ENCODE measurements at regions not wholly inside any gene's neighbourhood (a gene's known extent, or its start where the extent isn't known, plus 50 kb on each side); places are given as distances from the start of the nearest gene placed in this dataset.
A peak's percentile ranks its signal among the peaks of the same experiment; 100 is the strongest.

- no peak for DNase-seq
These were observed 292.9 kb upstream of the GRIP1 start for GRCh38 chr12:66971816-66972215.

GRCh38 chr12:66976526-66976925 is 292.6 kb upstream of the CAND1 start:
- no peak for DNase-seq

- DNase-seq = no peak
These were observed 290.4 kb upstream of the CAND1 start for GRCh38 chr12:66978802-66979201.

- DNase-seq = no peak
These were observed 289.9 kb upstream of the CAND1 start for GRCh38 chr12:66979251-66979650.

GRCh38 chr12:66984077-66984476 is 285.1 kb upstream of the CAND1 start:
- no peak for DNase-seq

GRCh38 chr12:66984962-66985361 is 284.2 kb upstream of the CAND1 start:
- no peak for DNase-seq

GRCh38 chr12:66999141-66999540 is 270.0 kb upstream of the CAND1 start:
- DNase-seq = no peak

- no peak for DNase-seq
These were observed 267.9 kb upstream of the CAND1 start for GRCh38 chr12:67001251-67001650.

GRCh38 chr12:67002720-67003119 is 266.4 kb upstream of the CAND1 start:
- no peak for DNase-seq

- DNase-seq = no peak
These were observed 262.5 kb upstream of the CAND1 start for GRCh38 chr12:67006610-67007009.

- no peak for DNase-seq
These were observed 254.5 kb upstream of the CAND1 start for GRCh38 chr12:67014642-67015041.

GRCh38 chr12:67018105-67018504 is 251.1 kb upstream of the CAND1 start:
- no peak for DNase-seq

- no peak for DNase-seq
These were observed 250.1 kb upstream of the CAND1 start for GRCh38 chr12:67019070-67019469.

- DNase-seq = peak; percentile 47
These were observed 243.5 kb upstream of the CAND1 start for GRCh38 chr12:67025543-67026114.

- no peak for DNase-seq
These were observed 242.5 kb upstream of the CAND1 start for GRCh38 chr12:67026487-67027246.

- no peak for DNase-seq
These were observed 240.6 kb upstream of the CAND1 start for GRCh38 chr12:67028529-67028928.

- no peak for DNase-seq
These were observed 234.9 kb upstream of the CAND1 start for GRCh38 chr12:67034110-67034879.

GRCh38 chr12:67035121-67035520 is 234.0 kb upstream of the CAND1 start:
- no peak for DNase-seq

- DNase-seq = no peak
These were observed 230.7 kb upstream of the CAND1 start for GRCh38 chr12:67038486-67038885.

- no peak for DNase-seq
These were observed 228.9 kb upstream of the CAND1 start for GRCh38 chr12:67039995-67040860.

- DNase-seq = no peak
These were observed 228.4 kb upstream of the CAND1 start for GRCh38 chr12:67040861-67041137.

- DNase-seq = no peak
These were observed 226.4 kb upstream of the CAND1 start for GRCh38 chr12:67042697-67043131.

- no peak for DNase-seq
These were observed 225.4 kb upstream of the CAND1 start for GRCh38 chr12:67043771-67044170.

Measured in CD4-positive, alpha-beta T cell treated with Interleukin-21 for 1 hour (primary cell).